ENCODE measurements at regions not wholly inside any gene's neighbourhood (a gene's known extent, or its start where the extent isn't known, plus 50 kb on each side); places are given as distances from the start of the nearest gene placed in this dataset.

DNA sequence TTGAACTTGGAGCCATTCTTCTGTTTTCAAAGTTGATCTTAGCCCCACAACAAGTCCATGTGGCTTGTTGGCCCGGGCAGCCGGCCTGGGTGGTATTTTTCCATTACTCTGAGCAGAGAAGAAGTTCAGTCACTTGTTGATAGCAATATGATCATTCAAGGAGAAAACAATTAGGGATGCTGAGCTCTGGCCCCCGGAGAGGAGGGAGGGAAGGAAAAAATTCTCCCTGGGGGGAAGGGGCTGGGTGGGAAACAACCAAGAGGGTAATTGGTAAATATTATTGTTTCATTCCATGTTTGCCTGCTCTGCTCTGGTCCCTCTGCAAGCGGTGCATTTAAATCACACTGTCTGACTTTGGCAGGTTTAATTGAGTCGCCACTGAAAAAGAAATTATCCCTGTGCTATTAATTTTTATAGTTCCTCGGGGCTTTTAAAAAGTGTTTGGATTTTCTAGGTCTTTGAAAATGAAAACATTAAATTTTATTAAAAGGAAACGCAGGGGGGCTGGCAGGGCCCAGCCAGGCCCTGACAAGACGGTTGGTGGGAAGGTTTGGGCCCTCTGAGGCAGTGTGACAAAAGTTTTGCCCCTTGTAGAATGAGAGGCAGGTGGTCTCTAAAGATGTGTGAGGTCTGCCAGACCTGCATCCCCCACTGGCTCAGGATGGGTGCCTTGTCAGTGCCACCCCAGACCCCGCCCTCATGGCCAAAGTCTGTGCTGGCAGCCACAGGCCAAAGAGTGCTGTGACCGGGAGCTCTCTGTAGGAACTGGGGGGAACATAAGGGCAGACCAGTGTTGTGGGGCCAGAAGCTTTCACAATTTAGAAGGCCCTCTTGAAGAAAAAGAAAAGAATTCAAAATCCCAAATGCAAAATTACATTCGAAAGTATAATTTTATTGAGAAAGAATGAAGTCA, 52.5 kb upstream of the SLC14A2 start:
- Histone ChIP-seq H3K36me3 (ENCODE audit: low read depth, low read length) (no peaks in the 10 kb centered on the region), H3K9me2 (replicated peaks; ENCODE audit: low read length) (no peaks in the 10 kb centered on the region), H3K9me3 (ENCODE audit: low read length) (no peaks in the 10 kb centered on the region), H3F3A (ENCODE audit: low read length, unreplicated experiment) (no peaks in the 10 kb centered on the region), H3K4me2 (ENCODE audit: low read length) (no peak overlapping the region), H3K27ac (ENCODE audit: low read length) (no peak overlapping the region), H3K9ac (ENCODE audit: low read length) (no peak overlapping the region), H3K27me3 (ENCODE audit: low read length) (no peaks in the 10 kb centered on the region), H2AFZ (ENCODE audit: low read length) (no peak overlapping the region), H3K79me2 (ENCODE audit: low read length) (no peaks in the 10 kb centered on the region), H3K4me1 (ENCODE audit: insufficient read depth, low read length) (no peaks in the 10 kb centered on the region), H4K20me1 (ENCODE audit: low read length) (no peaks in the 10 kb centered on the region), H3K4me3 (ENCODE audit: low read length) (no peak overlapping the region)
- DNase-seq (no peak), ATAC-seq (no peak)
- TF ChIP-seq, protein P1, sequence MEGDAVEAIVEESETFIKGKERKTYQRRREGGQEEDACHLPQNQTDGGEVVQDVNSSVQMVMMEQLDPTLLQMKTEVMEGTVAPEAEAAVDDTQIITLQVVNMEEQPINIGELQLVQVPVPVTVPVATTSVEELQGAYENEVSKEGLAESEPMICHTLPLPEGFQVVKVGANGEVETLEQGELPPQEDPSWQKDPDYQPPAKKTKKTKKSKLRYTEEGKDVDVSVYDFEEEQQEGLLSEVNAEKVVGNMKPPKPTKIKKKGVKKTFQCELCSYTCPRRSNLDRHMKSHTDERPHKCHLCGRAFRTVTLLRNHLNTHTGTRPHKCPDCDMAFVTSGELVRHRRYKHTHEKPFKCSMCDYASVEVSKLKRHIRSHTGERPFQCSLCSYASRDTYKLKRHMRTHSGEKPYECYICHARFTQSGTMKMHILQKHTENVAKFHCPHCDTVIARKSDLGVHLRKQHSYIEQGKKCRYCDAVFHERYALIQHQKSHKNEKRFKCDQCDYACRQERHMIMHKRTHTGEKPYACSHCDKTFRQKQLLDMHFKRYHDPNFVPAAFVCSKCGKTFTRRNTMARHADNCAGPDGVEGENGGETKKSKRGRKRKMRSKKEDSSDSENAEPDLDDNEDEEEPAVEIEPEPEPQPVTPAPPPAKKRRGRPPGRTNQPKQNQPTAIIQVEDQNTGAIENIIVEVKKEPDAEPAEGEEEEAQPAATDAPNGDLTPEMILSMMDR (conservative IDR thresholded peaks at IDR 0.05; ENCODE audit: low read depth, low read length): no peak
- TF ChIP-seq EZH2 (IDR thresholded peaks at IDR 0.05; ENCODE audit: low read length, unreplicated experiment) (no peak), EZH2phosphoT487 (IDR thresholded peaks at IDR 0.05; ENCODE audit: borderline replicate concordance, low read length) (no peak)
- no TSS peak for BruUV-seq (replicated peaks)
- ChIA-PET POLR2A (ENCODE audit: unreplicated experiment) (no interaction called here), CTCF (no interaction called here)
- intact Hi-C loops (cut with micrococcal nuclease): no loop called here

DNA sequence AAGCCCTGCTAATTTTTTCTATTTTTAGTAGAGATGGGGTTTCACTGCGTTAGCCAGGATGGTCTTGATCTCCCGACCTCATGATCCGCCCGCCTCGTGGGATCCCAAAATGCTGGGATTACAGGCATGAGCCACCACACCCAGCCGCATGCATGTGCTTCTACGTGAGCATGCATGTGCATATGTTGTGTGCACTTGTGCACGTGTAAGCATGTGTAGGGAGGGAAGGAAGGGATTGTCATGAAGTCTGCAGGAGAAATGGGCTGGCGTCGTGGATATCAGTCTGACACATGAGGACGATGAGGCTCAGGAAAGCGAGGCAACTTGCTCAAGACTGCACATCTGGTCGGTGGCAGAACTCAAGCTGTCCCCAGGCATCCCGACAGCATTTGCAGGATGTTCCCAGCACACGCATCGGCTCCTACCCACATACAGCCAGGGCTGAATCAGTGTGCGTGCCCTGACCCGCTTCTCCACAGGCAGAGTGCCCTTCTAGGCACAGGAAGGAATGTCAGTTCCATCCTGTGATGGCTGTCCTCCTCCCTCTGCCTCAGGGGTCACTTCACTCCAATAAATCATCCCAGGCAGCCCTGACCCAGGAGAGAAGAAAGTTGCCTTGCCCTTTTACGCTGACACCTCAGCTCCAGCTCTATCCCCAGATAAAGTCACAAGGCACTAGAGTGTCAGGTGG, 49.9 kb upstream of the SLC14A2 start:
- intact Hi-C loops (cut with micrococcal nuclease): no loop called here
- Histone ChIP-seq H4K20me1 (ENCODE audit: low read length) (no peaks in the 10 kb centered on the region), H3K4me2 (ENCODE audit: low read length) (no peak overlapping the region), H3K9ac (ENCODE audit: low read length) (no peak overlapping the region), H2AFZ (ENCODE audit: low read length) (no peak overlapping the region), H3K9me2 (replicated peaks; ENCODE audit: low read length) (no peaks in the 10 kb centered on the region), H3K79me2 (ENCODE audit: low read length) (no peaks in the 10 kb centered on the region), H3K9me3 (ENCODE audit: low read length) (no peaks in the 10 kb centered on the region), H3K36me3 (ENCODE audit: low read depth, low read length) (no peaks in the 10 kb centered on the region), H3K4me3 (ENCODE audit: low read length) (no peak overlapping the region), H3F3A (ENCODE audit: low read length, unreplicated experiment) (no peaks in the 10 kb centered on the region), H3K27ac (ENCODE audit: low read length) (no peak overlapping the region), H3K27me3 (ENCODE audit: low read length) (no peaks in the 10 kb centered on the region), H3K4me1 (ENCODE audit: insufficient read depth, low read length) (no peaks in the 10 kb centered on the region)
- DNase-seq (no peak), ATAC-seq (no peak)
- POLR2A ChIA-PET (ENCODE audit: unreplicated experiment): no interaction called here
- TF ChIP-seq, protein P1 (conservative IDR thresholded peaks at IDR 0.05; ENCODE audit: low read depth, low read length): no peak
- TF ChIP-seq EZH2phosphoT487 (IDR thresholded peaks at IDR 0.05; ENCODE audit: borderline replicate concordance, low read length) (no peak), EZH2 (IDR thresholded peaks at IDR 0.05; ENCODE audit: low read length, unreplicated experiment) (no peak)
- no TSS peak for BruUV-seq (replicated peaks)
- CTCF ChIA-PET: interaction anchor here (0.7 kb wide), 1 partner anchor 14 kb away, joined by 3 read pairs; no protein-coding TSS in a partner anchor

Measured in PC-3 (cell line).